ENCODE measurements at regions not wholly inside any gene's neighbourhood (a gene's known extent, or its start where the extent isn't known, plus 50 kb on each side); places are given as distances from the start of the nearest gene placed in this dataset.

GRCh38 chr5:99037668-99038067 is 108.9 kb upstream of the CHD1 start:
- Histone ChIP-seq H3K36me3 (no peaks in the 10 kb centered on the region), H3K4me3 (ENCODE audit: low read depth, low read length) (no peak overlapping the region), H3K9me3 (no peaks in the 10 kb centered on the region), H3K27me3 (no peaks in the 10 kb centered on the region; the same call in 1 of the 2 replicates), H3K4me1 (no peaks in the 10 kb centered on the region)
- no peak for TF ChIP-seq CTCF (IDR thresholded peaks at IDR 0.05; ENCODE audit: low read depth, low read length)
- DNase-seq, result no peak

- Histone ChIP-seq H3K36me3 (no peaks in the 10 kb centered on the region), H3K9me3 (no peaks in the 10 kb centered on the region), H3K4me3 (ENCODE audit: low read depth, low read length) (no peak overlapping the region), H3K27me3 (no peaks in the 10 kb centered on the region), H3K4me1 (no peaks in the 10 kb centered on the region; the same call in 1 of the 2 replicates)
- no peak for DNase-seq
- TF ChIP-seq CTCF (IDR thresholded peaks at IDR 0.05; ENCODE audit: low read depth, low read length), result no peak
Observed at GRCh38 chr5:99035942-99036341, 107.1 kb upstream of the CHD1 start.

- no peak for DNase-seq
- H3K4me1 ChIP-seq, result no peaks in the 10 kb centered on the region; the same call in 1 of the 2 replicates
- no peaks in the 10 kb centered on the region for H3K36me3 ChIP-seq
- no peak for TF ChIP-seq CTCF (IDR thresholded peaks at IDR 0.05; ENCODE audit: low read depth, low read length)
- H3K9me3 ChIP-seq, result no peaks in the 10 kb centered on the region
- no peaks in the 10 kb centered on the region for H3K27me3 ChIP-seq
- no peak overlapping the region for H3K4me3 ChIP-seq (ENCODE audit: low read depth, low read length)
Observed at GRCh38 chr5:99034336-99034735, 105.5 kb upstream of the CHD1 start.

- TF ChIP-seq CTCF (IDR thresholded peaks at IDR 0.05; ENCODE audit: low read depth, low read length), result no peak
Observed at GRCh38 chr5:99033014-99033900, 104.5 kb upstream of the CHD1 start.

GRCh38 chr5:99032234-99033013 is 103.6 kb upstream of the CHD1 start:
- TF ChIP-seq CTCF (IDR thresholded peaks at IDR 0.05; ENCODE audit: low read depth, low read length), result peak; percentile 99
- peak overlapping the region; percentile 1; the same call in 1 of the 2 replicates for H3K4me3 ChIP-seq (ENCODE audit: low read depth, low read length)
- peak; percentile 77 for DNase-seq
- no peaks in the 10 kb centered on the region for H3K36me3 ChIP-seq
- H3K4me1 ChIP-seq, result peaks cover 1% of the 10 kb centered on the region; the same call in 1 of the 2 replicates
- no peaks in the 10 kb centered on the region for H3K27me3 ChIP-seq
- H3K9me3 ChIP-seq, result no peaks in the 10 kb centered on the region

More at GRCh38 chr5:99033014-99033900, 104.5 kb upstream of the CHD1 start:
- no peak for DNase-seq
- no peak overlapping the region for H3K4me3 ChIP-seq (ENCODE audit: low read depth, low read length)
- no peaks in the 10 kb centered on the region; the same call in 1 of the 2 replicates for H3K4me1 ChIP-seq
- H3K9me3 ChIP-seq, result no peaks in the 10 kb centered on the region
- no peaks in the 10 kb centered on the region for H3K36me3 ChIP-seq
- H3K27me3 ChIP-seq, result no peaks in the 10 kb centered on the region
